ENCODE measurements at regions not wholly inside any gene's neighbourhood (a gene's known extent, or its start where the extent isn't known, plus 50 kb on each side); places are given as distances from the start of the nearest gene placed in this dataset.

- peak; percentile 7 for DNase-seq (ENCODE audit: low spot score)
Measured at GRCh38 chr11:90845126-90845525, 622.3 kb upstream of the CHORDC1 start.

GRCh38 chr11:90844041-90844440 lies 621.2 kb upstream of the CHORDC1 start:
- DNase-seq (ENCODE audit: low spot score): no peak

GRCh38 chr11:90842681-90843080 lies 619.8 kb upstream of the CHORDC1 start:
- no peak for DNase-seq (ENCODE audit: low spot score)

- peak; percentile 43 for DNase-seq (ENCODE audit: low spot score)
Measured at GRCh38 chr11:90840071-90840470, 617.2 kb upstream of the CHORDC1 start.

GRCh38 chr11:90836031-90836430 lies 613.2 kb upstream of the CHORDC1 start:
- no peak for DNase-seq (ENCODE audit: low spot score)

- DNase-seq (ENCODE audit: low spot score): no peak
Measured at GRCh38 chr11:90823446-90823845, 600.6 kb upstream of the CHORDC1 start.

GRCh38 chr11:90822996-90823395 lies 600.1 kb upstream of the CHORDC1 start:
- DNase-seq (ENCODE audit: low spot score): no peak

- DNase-seq (ENCODE audit: low spot score): no peak
Measured at GRCh38 chr11:90818196-90818745, 595.4 kb upstream of the CHORDC1 start.

- DNase-seq (ENCODE audit: low spot score): no peak
Measured at GRCh38 chr11:90809581-90809980, 586.7 kb upstream of the CHORDC1 start.

GRCh38 chr11:90805172-90805571 lies 582.3 kb upstream of the CHORDC1 start:
- DNase-seq (ENCODE audit: low spot score): peak; percentile 11

- no peak for DNase-seq (ENCODE audit: low spot score)
Measured at GRCh38 chr11:90803831-90804230, 581.0 kb upstream of the CHORDC1 start.

GRCh38 chr11:90803366-90803765 lies 580.5 kb upstream of the CHORDC1 start:
- DNase-seq (ENCODE audit: low spot score): peak; percentile 52

- no peak for DNase-seq (ENCODE audit: low spot score)
Measured at GRCh38 chr11:90798769-90799168, 575.9 kb upstream of the CHORDC1 start.

GRCh38 chr11:90795746-90796145 lies 572.9 kb upstream of the CHORDC1 start:
- DNase-seq (ENCODE audit: low spot score): no peak

GRCh38 chr11:90788961-90789360 lies 566.1 kb upstream of the CHORDC1 start:
- DNase-seq (ENCODE audit: low spot score): no peak

GRCh38 chr11:90784241-90784814 lies 561.5 kb upstream of the CHORDC1 start:
- no peak for DNase-seq (ENCODE audit: low spot score)

GRCh38 chr11:90783111-90783510 lies 560.3 kb upstream of the CHORDC1 start:
- no peak for DNase-seq (ENCODE audit: low spot score)

- DNase-seq (ENCODE audit: low spot score): no peak
Measured at GRCh38 chr11:90779098-90779497, 556.2 kb upstream of the CHORDC1 start.

GRCh38 chr11:90775567-90776165 lies 552.8 kb upstream of the CHORDC1 start:
- DNase-seq (ENCODE audit: low spot score): no peak

GRCh38 chr11:90774727-90775566 lies 552.1 kb upstream of the CHORDC1 start:
- no peak for DNase-seq (ENCODE audit: low spot score)

GRCh38 chr11:90770007-90770406 lies 547.2 kb upstream of the CHORDC1 start:
- no peak for DNase-seq (ENCODE audit: low spot score)

- no peak for DNase-seq (ENCODE audit: low spot score)
Measured at GRCh38 chr11:90766121-90766520, 543.3 kb upstream of the CHORDC1 start.

GRCh38 chr11:90764691-90765090 lies 541.8 kb upstream of the CHORDC1 start:
- DNase-seq (ENCODE audit: low spot score): no peak
